Activated CD4-positive, CD25-positive, alpha-beta regulatory T cell (primary cell): ENCODE measurements at regions not wholly inside any gene's neighbourhood (a gene's known extent, or its start where the extent isn't known, plus 50 kb on each side); places are given as distances from the start of the nearest gene placed in this dataset.

Experiments used
- DNase-seq, 4 experiments: peaks; one replicate each; lab custom pipeline; 2025; lab: John Stamatoyannopoulos, UW

DNA sequence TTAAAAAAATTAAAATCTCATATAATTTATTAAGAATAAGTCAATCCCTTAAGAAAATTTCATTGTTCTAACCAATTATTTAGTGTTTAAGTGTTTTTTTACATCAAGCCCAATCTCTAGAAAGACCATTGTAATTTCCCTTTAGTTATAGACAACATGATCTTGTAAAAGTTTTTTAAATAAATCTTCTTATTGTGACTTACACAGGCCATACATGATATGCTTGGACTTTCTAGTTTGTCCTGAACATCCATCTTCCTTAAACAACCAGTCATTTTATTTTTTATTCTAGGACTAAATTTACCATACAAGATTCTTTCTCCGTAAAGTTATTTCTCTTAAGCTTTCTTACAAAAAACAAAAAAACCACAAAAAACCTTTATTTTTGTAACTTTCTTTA lies 126.5 kb upstream of the MAST4 start:
- no peak for DNase-seq

DNA sequence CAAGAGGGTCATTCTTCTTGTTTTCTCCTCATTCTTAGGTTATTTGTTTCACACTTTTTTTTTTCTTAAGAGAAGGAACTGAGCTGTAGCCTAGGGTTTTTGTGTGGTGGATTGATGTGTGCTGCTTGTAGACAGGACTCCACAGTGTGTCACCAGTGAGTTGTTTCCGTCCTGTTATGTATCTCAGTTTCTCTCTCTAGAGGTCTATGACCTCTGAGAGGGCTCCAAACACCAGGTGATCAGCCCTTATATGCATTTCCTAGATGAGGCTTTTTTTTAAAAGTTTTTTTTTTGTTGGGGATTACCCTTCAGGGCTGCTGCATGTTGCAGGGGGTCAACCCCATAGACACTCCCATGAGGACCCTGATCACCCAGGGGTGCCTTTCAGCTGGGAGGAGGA lies 124.2 kb upstream of the MAST4 start:
- no peak for DNase-seq

- DNase-seq, result no peak
These were observed 120.5 kb upstream of the MAST4 start for GRCh38 chr5:66475731-66476130.

GRCh38 chr5:66477596-66477995 lies 118.6 kb upstream of the MAST4 start:
- DNase-seq, result no peak

GRCh38 chr5:66494437-66494836 lies 101.8 kb upstream of the MAST4 start:
- DNase-seq, result no peak

DNA sequence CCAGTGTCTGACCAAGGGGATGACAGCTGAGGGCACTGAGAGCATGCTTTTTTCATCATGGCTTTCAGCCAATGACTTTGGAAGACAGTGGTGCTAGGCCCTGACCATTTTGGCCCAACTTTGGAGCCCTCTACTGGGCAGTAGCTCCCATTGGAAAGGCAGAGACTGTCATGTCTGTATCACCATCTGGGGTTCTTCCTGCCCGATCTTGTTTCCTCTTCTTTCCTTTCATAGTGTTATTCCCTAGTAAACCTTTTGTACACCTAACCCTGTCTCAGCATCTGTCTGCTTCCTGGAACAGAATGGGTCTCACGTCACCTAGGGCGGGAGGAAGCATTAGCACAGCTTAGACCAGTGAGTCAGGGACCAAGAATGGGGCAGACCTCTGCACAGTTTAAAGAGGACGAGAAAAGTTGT lies 97.4 kb upstream of the MAST4 start:
- no peak for DNase-seq

- DNase-seq, result no peak
These were observed 92.9 kb upstream of the MAST4 start for GRCh38 chr5:66503203-66503789.

DNA sequence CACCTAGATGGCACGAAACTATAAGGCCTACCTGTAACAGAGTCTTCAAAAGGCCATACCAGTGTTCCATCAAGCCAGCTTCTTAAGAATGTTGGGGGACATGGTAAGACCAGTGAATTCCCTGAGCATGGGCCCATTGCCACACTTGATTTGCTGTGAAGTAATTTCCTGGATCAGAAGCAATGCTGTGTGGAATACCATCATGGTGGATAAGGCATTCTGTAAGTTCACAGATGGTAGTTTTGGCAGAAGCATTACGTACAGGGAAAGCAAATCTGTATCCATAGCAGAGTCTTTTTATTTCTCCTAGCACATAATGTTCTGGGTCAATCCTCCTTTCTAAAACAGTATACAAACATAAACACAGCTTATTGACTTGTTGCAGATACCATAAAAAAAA lies 89.1 kb upstream of the MAST4 start:
- DNase-seq, result no peak

GRCh38 chr5:66511491-66511890 lies 84.7 kb upstream of the MAST4 start:
- DNase-seq, result no peak

GRCh38 chr5:66513130-66513529 lies 83.1 kb upstream of the MAST4 start:
- no peak for DNase-seq

- DNase-seq, result no peak
These were observed 81.0 kb upstream of the MAST4 start for GRCh38 chr5:66515209-66515608.

- DNase-seq, result no peak
These were observed 79.6 kb upstream of the MAST4 start for GRCh38 chr5:66516550-66516949.

- no peak for DNase-seq
These were observed 78.8 kb upstream of the MAST4 start for GRCh38 chr5:66517351-66517750.

DNA sequence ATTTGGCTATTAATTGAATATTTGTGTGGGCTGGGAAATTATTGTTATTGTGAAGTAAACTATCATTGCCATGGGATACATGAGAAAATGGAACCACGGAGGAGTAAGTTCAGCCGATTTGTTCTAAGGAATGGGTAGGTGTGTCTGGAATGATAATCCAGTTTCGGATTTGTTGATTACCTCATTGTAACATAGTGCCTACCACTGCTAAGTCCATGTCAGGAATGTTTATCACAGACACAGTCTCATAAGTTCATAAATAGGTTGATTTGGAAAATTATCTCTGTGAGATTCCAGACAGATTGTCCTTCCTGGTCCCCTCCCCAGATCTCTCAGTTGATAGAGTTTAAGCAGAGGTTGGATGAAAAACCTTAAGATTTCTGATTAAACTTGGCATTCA lies 78.1 kb upstream of the MAST4 start:
- no peak for DNase-seq

DNA sequence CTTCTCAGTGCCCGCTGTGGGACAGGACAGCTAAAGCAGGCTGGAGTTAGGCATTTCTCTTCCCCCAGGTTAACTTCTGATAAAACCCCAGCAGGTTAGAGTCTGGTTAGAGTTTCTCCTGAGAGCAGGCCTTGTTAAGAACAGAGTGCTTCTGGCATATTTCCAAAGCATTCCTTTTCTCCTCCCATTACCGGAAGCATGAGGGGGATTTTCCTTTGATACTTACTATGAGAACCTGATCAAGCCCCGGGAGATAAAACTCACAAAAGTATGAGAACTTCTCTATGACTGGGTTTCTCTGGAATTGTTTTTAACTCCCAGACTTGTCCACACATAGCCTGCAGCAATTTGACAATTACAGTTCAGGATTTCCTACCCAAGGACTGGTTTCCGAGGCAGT lies 77.4 kb upstream of the MAST4 start:
- DNase-seq, result no peak

DNA sequence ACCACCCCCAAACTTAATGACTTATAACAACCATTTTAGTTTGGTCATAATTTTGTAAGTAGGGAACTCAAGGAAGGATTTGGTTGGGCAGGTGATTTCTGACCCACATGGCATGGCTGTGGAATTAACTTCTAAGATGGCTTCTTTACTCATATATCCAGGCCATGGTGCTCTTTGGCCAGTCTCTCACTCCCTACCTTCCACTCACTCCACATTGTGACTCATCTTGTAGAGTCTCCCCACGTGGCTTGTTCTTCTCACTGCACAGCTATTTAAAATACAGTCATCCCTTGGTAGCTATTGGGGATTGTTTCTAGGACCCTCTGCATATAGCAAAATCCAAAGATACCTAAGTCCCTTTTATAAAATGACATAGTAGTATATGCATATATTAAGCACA lies 76.6 kb upstream of the MAST4 start:
- DNase-seq, result no peak

- DNase-seq, result no peak
These were observed 75.3 kb upstream of the MAST4 start for GRCh38 chr5:66520854-66521253.

DNA sequence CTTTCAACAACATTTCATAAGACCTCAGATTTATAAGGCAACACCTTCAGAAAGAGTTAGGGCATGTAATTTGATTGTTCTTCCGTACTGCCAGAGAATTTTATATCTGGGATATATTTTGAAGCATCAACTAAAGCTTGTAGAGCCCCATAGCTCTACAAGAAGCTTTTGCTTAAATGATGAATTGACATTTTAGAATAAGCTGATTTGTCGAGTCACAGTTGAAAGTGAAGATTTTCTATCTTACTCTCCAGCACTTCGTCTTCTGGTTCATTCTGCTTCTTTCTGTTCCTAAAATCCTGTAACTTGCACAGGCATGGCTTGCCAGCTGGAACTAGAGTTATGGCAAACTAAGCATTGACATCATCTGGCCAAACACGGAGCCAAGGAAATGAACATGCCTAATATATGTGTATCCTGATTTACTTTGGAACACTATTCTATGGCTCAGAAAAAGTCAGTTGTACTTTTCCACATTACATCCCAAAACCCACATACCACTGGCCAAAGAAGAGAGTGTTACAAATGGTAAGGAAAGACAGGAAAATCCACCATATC lies 68.6 kb upstream of the MAST4 start:
- DNase-seq, result no peak

GRCh38 chr5:66529182-66529581 lies 67.0 kb upstream of the MAST4 start:
- no peak for DNase-seq

DNA sequence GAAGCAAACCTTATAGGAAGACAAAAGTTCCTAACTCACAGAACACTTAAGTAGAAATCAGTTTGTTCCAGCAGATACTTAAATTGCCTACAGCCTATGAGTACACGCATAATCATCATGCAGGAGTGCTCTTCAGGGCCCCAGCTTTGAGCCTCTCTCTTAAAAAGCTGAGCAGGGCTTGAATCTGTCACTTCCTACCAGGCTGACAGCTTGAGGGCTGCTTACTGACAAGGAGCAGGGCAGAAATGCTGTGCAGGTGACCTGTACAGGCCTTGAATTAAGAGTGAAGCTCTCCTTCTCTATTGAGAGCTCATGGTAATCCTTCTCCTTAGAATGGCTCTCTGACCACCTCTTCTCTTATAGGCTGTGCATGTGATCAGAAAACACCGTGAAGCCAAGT lies 66.5 kb upstream of the MAST4 start:
- no peak for DNase-seq

GRCh38 chr5:66538126-66538525 lies 58.1 kb upstream of the MAST4 start:
- DNase-seq, result no peak

- DNase-seq, result no peak
These were observed 57.7 kb upstream of the MAST4 start for GRCh38 chr5:66538531-66538930.

- DNase-seq, result no peak
These were observed 56.1 kb upstream of the MAST4 start for GRCh38 chr5:66540078-66540477.

GRCh38 chr5:66542711-66543110 lies 53.5 kb upstream of the MAST4 start:
- DNase-seq, result no peak
